GM12878 (cell line): ENCODE measurements at regions not wholly inside any gene's neighbourhood (a gene's known extent, or its start where the extent isn't known, plus 50 kb on each side); places are given as distances from the start of the nearest gene placed in this dataset.

Source experiments
- ATAC-seq: fragments of 200-7000 bp; cut with Tn5 transposase; 3 replicates; pipeline ENCODE4 v1.9.1; 2020; ENCODE audit warnings: mild to moderate bottlenecking, moderate library complexity
- BruUV-seq: library from RNA; stranded (reverse); fragments of 400-500 nt; replicated peaks from 2 replicates; lab custom pipeline; 2021; lab: Mats Ljungman, UMichigan
- CTCF ChIA-PET: fragments of 300-600 bp; sonication (Branson Sonifier 250); formaldehyde crosslinking; extraction: SDS; loops from one replicate; lab custom pipeline; 2021; ENCODE audit warnings: inconsistent platforms; lab: Yijun Ruan, JAX
- POLR2A ChIA-PET: fragments of 350-600 bp; formaldehyde crosslinking; extraction: SDS; loops from one replicate; lab custom pipeline; 2021; ENCODE audit warnings: inconsistent platforms; lab: Charles Lee
- RAD21 ChIA-PET: fragments of 300-600 bp; sonication (Branson Sonifier 250); formaldehyde crosslinking; loops from one replicate; lab custom pipeline; 2023; ENCODE audit warnings: antibody characterized with exemption; ENCODE audit not compliant: unreplicated experiment; lab: Charles Lee
- SMC1A ChIA-PET: fragments of 300-600 bp; sonication (Branson Sonifier 250); formaldehyde crosslinking; loops from one replicate; lab custom pipeline; 2023; ENCODE audit not compliant: unreplicated experiment, uncharacterized antibody; lab: Charles Lee
- DNase-seq: peaks from one replicate; pipeline ENCODE4 v3.0.0-alpha.2; 2011; ENCODE audit warnings: low read depth, low spot score
- FAIRE-seq: peaks from 3 replicates; lab custom pipeline; 2011; peaks lifted over from hg19 to GRCh38; lab: Jason Lieb, UNC
- H2AFZ ChIP-seq: 2 replicates; pipeline ENCODE4 v1.6.0; 2011; ENCODE audit warnings: low read depth, low read length, control low read depth; ENCODE audit not compliant: control insufficient read depth
- H3K27ac ChIP-seq: 2 replicates; pipeline ENCODE4 v1.5.1; 2011; ENCODE audit warnings: control low read depth; ENCODE audit not compliant: control insufficient read depth, insufficient read depth
- H3K27me3 ChIP-seq, 2 experiments: replicated peaks in 1 of 2; 2 replicates each; pipeline versions ENCODE4 v1.6.0 to v1.6.1; 2011; ENCODE audit warnings: low read length in 1 of 2; ENCODE audit not compliant: control insufficient read depth in 2 of 2, insufficient read depth in 2 of 2
- H3K36me3 ChIP-seq, 2 experiments: 2 replicates each; pipeline ENCODE4 v1.5.1; 2011; ENCODE audit warnings: low read length in 1 of 2; ENCODE audit not compliant: control insufficient read depth in 2 of 2, insufficient read depth in 2 of 2
- H3K4me1 ChIP-seq: 2 replicates; pipeline ENCODE4 v1.6.1; 2011; ENCODE audit warnings: mild to moderate bottlenecking, low read length, moderate library complexity, mixed read lengths; ENCODE audit not compliant: control insufficient read depth, insufficient read depth
- H3K4me2 ChIP-seq: 2 replicates; pipeline ENCODE4 v1.6.0; 2011; ENCODE audit warnings: control low read depth; ENCODE audit not compliant: control insufficient read depth, insufficient read depth
- H3K4me3 ChIP-seq: fragments of 200-600 bp; sonication (generic); 2 replicates; pipeline ENCODE4 v1.5.1; 2016
- H3K79me2 ChIP-seq: 2 replicates; pipeline ENCODE4 v1.6.0; 2011; ENCODE audit warnings: low read length; ENCODE audit not compliant: control insufficient read depth, insufficient read depth
- H3K9ac ChIP-seq: 2 replicates; pipeline ENCODE4 v1.8.0; 2011; ENCODE audit warnings: low read length, control low read depth, mixed read lengths; ENCODE audit not compliant: control insufficient read depth, insufficient read depth
- H3K9me3 ChIP-seq: replicated peaks from 3 replicates; pipeline ENCODE4 v1.5.1; 2011; ENCODE audit warnings: mild to moderate bottlenecking, low read length; ENCODE audit not compliant: control insufficient read depth, insufficient read depth
- H4K20me1 ChIP-seq: 2 replicates; pipeline ENCODE4 v1.6.0; 2011; ENCODE audit not compliant: control insufficient read depth, insufficient read depth
- BACH1 ChIP-seq: fragments of 450-650 bp; IDR thresholded peaks from 2 replicates; pipeline ENCODE4 v1.6.1; 2017; ENCODE audit warnings: mild to moderate bottlenecking, borderline replicate concordance
- CEBPB ChIP-seq, 2 experiments: fragments of 150-350 bp in 1 of 2; IDR thresholded peaks; 2 replicates each; pipeline ENCODE4 v1.6.1; 2012 to 2014; ENCODE audit warnings: low read depth in 2 of 2, low read length in 2 of 2, borderline replicate concordance in 1 of 2, inconsistent platforms in 1 of 2
- DPF2 ChIP-seq: fragments of 450-650 bp; IDR thresholded peaks from 2 replicates; pipeline ENCODE4 v1.6.1; 2017; ENCODE audit warnings: mild to moderate bottlenecking
- FOXM1 ChIP-seq: IDR thresholded peaks from 2 replicates; pipeline ENCODE4 v1.6.1; 2012; ENCODE audit warnings: low read depth, mild to moderate bottlenecking, inconsistent platforms, low read length, moderate library complexity
- HDAC6 ChIP-seq: fragments of 200-600 bp; sonication (generic); IDR thresholded peaks from one replicate; pipeline ENCODE4 v1.8.0; 2017; ENCODE audit warnings: antibody characterized with exemption; ENCODE audit not compliant: unreplicated experiment
- PML ChIP-seq: IDR thresholded peaks from 2 replicates; pipeline ENCODE4 v1.6.1; 2012; ENCODE audit warnings: low read length, inconsistent platforms
- POU2F2 ChIP-seq: IDR thresholded peaks from 3 replicates; pipeline ENCODE4 v1.6.1; 2011; ENCODE audit warnings: low read depth, mild to moderate bottlenecking, low read length, borderline replicate concordance
- RFX5 ChIP-seq: IDR thresholded peaks from 2 replicates; pipeline ENCODE4 v1.6.1; 2011; ENCODE audit warnings: low read depth, low read length, improper control_type of control experiment
- SIN3A ChIP-seq: IDR thresholded peaks from 2 replicates; pipeline ENCODE4 v1.6.1; 2012; ENCODE audit warnings: low read depth, low read length, improper control_type of control experiment
- STAT1 ChIP-seq: fragments of 450-650 bp; conservative IDR thresholded peaks from 2 replicates; pipeline ENCODE4 v1.6.1; 2014; ENCODE audit warnings: antibody characterized with exemption, mild to moderate bottlenecking
- TARDBP ChIP-seq: IDR thresholded peaks from 2 replicates; pipeline ENCODE4 v1.6.1; 2016; ENCODE audit warnings: borderline replicate concordance
- WRNIP1 ChIP-seq: IDR thresholded peaks from 2 replicates; pipeline ENCODE4 v1.6.1; 2011; ENCODE audit warnings: low read depth, low read length, improper control_type of control experiment, borderline replicate concordance
- ZNF217 ChIP-seq: fragments of 450-650 bp; IDR thresholded peaks from 2 replicates; pipeline ENCODE4 v1.6.1; 2017; ENCODE audit warnings: antibody characterized with exemption, mild to moderate bottlenecking
- in situ Hi-C: fragments of 300-500 bp; cut with MboI; formaldehyde crosslinking; loops from 9 replicates; pipeline ENCODE4 v1.14.3; 2018; ENCODE audit warnings: mixed read lengths
- intact Hi-C: fragments of 100-400 bp; cut with micrococcal nuclease; formaldehyde crosslinking; loops from one replicate; pipeline ENCODE4 v1.14.2; 2022; ENCODE audit not compliant: unreplicated experiment
- TF ChIP-seq, protein P1 (sequence below): fragments of 450-650 bp; IDR thresholded peaks from 2 replicates; pipeline ENCODE4 v1.6.1; 2017; ENCODE audit warnings: antibody characterized with exemption, mild to moderate bottlenecking, moderate library complexity
- TF ChIP-seq, protein P2 (sequence below): fragments of 450-650 bp; IDR thresholded peaks from 2 replicates; pipeline ENCODE4 v1.6.1; 2016; ENCODE audit warnings: mild to moderate bottlenecking
- TF ChIP-seq, protein P3 (sequence below): IDR thresholded peaks from 2 replicates; pipeline ENCODE4 v1.6.1; 2012; ENCODE audit warnings: low read depth, low read length, improper control_type of control experiment
- TF ChIP-seq, protein P4 (sequence below): fragments of 450-650 bp; IDR thresholded peaks from 2 replicates; pipeline ENCODE4 v1.6.1; 2017; ENCODE audit warnings: mild to moderate bottlenecking, moderate library complexity
- TF ChIP-seq, protein P5 (sequence below): IDR thresholded peaks from 2 replicates; pipeline ENCODE4 v1.6.1; 2012; ENCODE audit warnings: low read depth, low read length, improper control_type of control experiment

DNA sequence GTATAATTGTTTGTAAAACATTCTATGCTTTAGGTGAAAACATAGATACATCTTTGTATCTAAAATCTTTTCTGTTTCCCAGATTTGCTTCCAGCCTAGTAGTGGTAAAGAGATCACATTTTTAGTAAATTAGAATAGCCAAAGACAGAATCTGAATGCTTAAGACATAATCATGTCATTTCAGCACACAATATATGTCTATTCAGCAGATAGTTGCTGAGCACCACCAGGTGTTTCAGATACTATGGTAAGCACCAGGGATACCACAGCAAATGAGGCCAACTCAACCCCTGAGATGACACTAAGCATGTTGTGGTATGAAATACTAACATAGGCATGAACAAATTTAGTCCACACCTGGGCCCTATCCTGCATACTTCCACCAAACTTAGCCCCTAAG, 195.2 kb upstream of the SOX14 start:
- intact Hi-C loops = no loop called here
- H3K36me3 ChIP-seq = no peaks in the 10 kb centered on the region
- H2AFZ ChIP-seq = no peak overlapping the region
- no peak for FAIRE-seq
- H3K9ac ChIP-seq = no peak overlapping the region
- no peaks in the 10 kb centered on the region for H3K79me2 ChIP-seq
- ChIA-PET CTCF (no interaction called here), SMC1A (no interaction called here), RAD21 (no interaction called here), POLR2A (no interaction called here)
- H3K27ac ChIP-seq = no peak overlapping the region
- BruUV-seq = no TSS peak
- H4K20me1 ChIP-seq = no peaks in the 10 kb centered on the region
- no peak for ATAC-seq
- H3K27me3 ChIP-seq = no peaks in the 10 kb centered on the region
- H3K4me3 ChIP-seq = no peak overlapping the region
- H3K9me3 ChIP-seq = no peaks in the 10 kb centered on the region
- no peaks in the 10 kb centered on the region for H3K4me1 ChIP-seq
- H3K4me2 ChIP-seq = no peak overlapping the region
- in situ Hi-C loops = no loop called here
- no peak for DNase-seq
- no peak for TF ChIP-seq CEBPB (IDR thresholded peaks at IDR 0.05; ENCODE audit: borderline replicate concordance in 1 of 2, low read depth in 2 of 2, low read length in 2 of 2)
- TF ChIP-seq, protein P1, sequence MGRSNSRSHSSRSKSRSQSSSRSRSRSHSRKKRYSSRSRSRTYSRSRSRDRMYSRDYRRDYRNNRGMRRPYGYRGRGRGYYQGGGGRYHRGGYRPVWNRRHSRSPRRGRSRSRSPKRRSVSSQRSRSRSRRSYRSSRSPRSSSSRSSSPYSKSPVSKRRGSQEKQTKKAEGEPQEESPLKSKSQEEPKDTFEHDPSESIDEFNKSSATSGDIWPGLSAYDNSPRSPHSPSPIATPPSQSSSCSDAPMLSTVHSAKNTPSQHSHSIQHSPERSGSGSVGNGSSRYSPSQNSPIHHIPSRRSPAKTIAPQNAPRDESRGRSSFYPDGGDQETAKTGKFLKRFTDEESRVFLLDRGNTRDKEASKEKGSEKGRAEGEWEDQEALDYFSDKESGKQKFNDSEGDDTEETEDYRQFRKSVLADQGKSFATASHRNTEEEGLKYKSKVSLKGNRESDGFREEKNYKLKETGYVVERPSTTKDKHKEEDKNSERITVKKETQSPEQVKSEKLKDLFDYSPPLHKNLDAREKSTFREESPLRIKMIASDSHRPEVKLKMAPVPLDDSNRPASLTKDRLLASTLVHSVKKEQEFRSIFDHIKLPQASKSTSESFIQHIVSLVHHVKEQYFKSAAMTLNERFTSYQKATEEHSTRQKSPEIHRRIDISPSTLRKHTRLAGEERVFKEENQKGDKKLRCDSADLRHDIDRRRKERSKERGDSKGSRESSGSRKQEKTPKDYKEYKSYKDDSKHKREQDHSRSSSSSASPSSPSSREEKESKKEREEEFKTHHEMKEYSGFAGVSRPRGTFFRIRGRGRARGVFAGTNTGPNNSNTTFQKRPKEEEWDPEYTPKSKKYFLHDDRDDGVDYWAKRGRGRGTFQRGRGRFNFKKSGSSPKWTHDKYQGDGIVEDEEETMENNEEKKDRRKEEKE = no peak
- TF ChIP-seq, protein P2, sequence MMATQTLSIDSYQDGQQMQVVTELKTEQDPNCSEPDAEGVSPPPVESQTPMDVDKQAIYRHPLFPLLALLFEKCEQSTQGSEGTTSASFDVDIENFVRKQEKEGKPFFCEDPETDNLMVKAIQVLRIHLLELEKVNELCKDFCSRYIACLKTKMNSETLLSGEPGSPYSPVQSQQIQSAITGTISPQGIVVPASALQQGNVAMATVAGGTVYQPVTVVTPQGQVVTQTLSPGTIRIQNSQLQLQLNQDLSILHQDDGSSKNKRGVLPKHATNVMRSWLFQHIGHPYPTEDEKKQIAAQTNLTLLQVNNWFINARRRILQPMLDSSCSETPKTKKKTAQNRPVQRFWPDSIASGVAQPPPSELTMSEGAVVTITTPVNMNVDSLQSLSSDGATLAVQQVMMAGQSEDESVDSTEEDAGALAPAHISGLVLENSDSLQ = no peak
- no peak for TF ChIP-seq TARDBP
- TF ChIP-seq, protein P3, sequence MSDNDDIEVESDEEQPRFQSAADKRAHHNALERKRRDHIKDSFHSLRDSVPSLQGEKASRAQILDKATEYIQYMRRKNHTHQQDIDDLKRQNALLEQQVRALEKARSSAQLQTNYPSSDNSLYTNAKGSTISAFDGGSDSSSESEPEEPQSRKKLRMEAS = no peak
- no peak for TF ChIP-seq HDAC6
- no peak for TF ChIP-seq FOXM1
- TF ChIP-seq WRNIP1 = no peak
- TF ChIP-seq BACH1 = no peak
- no peak for TF ChIP-seq POU2F2
- TF ChIP-seq RFX5 = no peak
- TF ChIP-seq PML = no peak
- TF ChIP-seq, protein P4, sequence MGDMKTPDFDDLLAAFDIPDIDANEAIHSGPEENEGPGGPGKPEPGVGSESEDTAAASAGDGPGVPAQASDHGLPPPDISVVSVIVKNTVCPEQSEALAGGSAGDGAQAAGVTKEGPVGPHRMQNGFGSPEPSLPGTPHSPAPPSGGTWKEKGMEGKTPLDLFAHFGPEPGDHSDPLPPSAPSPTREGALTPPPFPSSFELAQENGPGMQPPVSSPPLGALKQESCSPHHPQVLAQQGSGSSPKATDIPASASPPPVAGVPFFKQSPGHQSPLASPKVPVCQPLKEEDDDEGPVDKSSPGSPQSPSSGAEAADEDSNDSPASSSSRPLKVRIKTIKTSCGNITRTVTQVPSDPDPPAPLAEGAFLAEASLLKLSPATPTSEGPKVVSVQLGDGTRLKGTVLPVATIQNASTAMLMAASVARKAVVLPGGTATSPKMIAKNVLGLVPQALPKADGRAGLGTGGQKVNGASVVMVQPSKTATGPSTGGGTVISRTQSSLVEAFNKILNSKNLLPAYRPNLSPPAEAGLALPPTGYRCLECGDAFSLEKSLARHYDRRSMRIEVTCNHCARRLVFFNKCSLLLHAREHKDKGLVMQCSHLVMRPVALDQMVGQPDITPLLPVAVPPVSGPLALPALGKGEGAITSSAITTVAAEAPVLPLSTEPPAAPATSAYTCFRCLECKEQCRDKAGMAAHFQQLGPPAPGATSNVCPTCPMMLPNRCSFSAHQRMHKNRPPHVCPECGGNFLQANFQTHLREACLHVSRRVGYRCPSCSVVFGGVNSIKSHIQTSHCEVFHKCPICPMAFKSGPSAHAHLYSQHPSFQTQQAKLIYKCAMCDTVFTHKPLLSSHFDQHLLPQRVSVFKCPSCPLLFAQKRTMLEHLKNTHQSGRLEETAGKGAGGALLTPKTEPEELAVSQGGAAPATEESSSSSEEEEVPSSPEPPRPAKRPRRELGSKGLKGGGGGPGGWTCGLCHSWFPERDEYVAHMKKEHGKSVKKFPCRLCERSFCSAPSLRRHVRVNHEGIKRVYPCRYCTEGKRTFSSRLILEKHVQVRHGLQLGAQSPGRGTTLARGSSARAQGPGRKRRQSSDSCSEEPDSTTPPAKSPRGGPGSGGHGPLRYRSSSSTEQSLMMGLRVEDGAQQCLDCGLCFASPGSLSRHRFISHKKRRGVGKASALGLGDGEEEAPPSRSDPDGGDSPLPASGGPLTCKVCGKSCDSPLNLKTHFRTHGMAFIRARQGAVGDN = no peak
- TF ChIP-seq, protein P5, sequence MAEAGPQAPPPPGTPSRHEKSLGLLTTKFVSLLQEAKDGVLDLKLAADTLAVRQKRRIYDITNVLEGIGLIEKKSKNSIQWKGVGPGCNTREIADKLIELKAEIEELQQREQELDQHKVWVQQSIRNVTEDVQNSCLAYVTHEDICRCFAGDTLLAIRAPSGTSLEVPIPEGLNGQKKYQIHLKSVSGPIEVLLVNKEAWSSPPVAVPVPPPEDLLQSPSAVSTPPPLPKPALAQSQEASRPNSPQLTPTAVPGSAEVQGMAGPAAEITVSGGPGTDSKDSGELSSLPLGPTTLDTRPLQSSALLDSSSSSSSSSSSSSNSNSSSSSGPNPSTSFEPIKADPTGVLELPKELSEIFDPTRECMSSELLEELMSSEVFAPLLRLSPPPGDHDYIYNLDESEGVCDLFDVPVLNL = no peak
- no peak for TF ChIP-seq STAT1
- no peak for TF ChIP-seq DPF2
- no peak for TF ChIP-seq ZNF217
- TF ChIP-seq SIN3A = no peak
